ENCODE measurements at regions not wholly inside any gene's neighbourhood (a gene's known extent, or its start where the extent isn't known, plus 50 kb on each side); places are given as distances from the start of the nearest gene placed in this dataset.
"Not testable (repeated sequence)": the region's sequence is repeated elsewhere in the genome, so short reads cannot be mapped to it uniquely, and the experiment has no call there.

DNA sequence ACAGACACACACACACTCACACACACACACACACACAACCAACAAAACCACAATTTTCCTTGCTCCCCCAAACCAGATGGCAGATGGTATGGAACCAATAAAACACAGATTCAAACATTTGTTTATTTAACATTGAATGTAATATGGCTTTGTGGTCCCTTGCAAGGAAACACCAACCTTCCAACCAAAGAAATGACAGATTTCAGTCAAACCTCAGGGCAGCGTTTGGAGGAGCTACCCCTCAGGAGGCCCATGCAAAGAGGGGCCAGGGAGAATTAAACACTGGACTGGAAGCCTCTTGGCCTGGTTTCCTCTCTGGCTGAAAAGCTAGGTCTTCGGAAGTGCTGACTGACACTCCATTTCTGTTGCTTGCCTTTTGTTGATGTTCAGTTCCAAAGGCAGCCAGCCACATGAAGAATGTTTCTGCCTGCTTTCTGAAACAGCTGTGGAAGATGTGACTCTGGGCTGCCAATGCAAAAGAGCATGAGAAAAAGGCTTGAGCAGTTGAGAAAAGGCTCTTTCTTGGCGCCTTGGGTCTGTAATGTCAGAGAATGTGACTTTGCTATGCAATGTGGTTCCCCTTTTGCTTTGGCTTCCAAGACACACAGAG lies 296.1 kb downstream of the RPLP1 start:
- DNase-seq: no peak

DNA sequence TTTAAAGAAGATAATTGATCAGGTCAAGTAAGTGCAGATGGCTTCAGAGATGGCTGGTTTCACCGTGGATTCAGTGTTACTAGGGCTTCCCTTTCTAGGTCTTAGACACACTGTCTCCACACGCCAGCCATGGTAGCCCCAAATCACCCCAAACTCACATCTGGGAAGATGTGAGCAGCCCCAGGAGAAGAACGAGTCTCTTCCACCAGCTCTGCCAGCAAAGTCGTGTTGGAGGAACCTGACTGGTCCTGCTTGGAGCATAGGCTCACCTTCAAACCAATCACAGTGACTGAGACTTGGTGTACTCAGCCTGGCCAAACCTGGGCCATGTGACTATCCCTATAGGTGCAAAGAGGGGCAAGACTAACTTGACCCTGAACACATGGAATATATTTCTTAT lies 296.7 kb downstream of the RPLP1 start:
- DNase-seq: no peak

DNA sequence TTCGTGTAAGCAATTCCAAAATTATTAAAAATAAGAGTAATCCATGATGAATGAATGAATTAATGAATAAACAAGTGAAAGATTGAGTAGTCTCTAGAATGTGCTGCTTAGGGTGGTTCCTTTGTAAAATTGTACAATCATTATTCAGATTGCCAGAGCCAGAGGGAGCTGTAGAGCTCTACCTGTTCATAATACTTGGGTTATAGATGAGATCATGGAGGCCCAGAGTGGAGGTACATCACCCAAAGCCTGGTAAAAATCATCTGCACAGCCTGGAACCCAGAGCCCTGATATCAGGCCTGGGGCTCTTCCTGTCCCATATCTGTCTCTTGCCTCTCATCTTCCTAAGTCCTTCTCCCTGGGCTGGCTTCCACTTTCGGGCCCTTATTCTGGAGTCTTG lies 297.2 kb downstream of the RPLP1 start:
- DNase-seq: no peak

DNA sequence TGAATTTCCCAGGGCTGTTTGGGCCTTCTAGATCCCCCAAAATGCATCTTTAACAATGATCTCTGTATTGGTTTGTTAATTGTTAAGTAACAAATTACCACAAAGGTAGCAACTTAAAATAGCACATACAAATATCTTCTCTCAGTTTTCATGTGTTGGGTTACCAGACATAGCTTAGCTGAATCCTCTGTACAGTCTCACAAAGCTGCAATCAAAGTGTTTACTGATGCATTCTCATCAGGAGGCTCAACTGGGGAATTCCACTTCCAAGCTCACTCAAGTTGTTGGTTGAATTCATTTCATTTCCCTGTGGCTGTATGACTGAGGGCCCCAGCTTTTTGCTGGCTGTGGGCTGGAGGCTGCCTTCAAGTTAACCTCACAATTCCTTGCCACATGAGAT lies 297.6 kb downstream of the RPLP1 start:
- DNase-seq: no peak

DNA sequence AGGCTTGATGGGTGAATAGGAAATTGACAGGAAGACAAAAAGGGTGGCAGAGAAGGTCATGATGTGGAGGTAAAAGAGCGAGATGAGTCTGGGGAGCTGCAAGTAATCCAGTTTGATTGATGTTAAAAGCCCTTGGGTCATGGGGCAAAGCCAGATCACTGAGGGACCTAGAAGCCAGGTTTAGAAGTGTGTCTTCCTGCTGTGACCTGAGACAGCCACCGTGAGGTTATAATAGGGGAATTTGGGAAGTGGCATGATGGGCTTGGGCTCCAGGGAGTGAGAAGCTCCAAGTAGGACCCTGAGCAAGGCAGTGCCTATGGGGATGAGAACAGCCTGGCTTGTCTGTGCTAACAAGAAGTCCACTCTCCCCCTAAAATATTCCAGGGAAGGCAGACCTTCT lies 298.5 kb downstream of the RPLP1 start:
- DNase-seq: no peak

DNA sequence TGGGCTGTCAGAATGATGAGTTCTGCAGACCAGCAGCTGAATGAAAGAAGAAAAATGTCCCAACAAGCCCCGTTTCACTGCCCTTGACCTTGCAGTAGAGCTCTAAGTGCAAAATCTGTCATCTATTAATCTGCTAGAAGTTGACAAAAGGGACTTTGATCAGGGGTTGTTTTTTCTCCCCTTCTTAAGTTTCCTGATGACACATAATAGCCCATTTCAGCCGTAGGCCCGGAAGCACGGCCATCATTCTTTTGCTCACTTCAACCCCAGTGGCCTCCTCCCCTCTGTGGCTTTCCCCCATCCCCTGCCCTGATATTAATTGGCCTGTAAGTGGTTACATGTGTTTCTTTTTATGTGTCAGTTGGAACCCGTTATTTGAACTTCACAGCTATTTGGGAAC lies 298.9 kb downstream of the RPLP1 start:
- no peak for DNase-seq

DNA sequence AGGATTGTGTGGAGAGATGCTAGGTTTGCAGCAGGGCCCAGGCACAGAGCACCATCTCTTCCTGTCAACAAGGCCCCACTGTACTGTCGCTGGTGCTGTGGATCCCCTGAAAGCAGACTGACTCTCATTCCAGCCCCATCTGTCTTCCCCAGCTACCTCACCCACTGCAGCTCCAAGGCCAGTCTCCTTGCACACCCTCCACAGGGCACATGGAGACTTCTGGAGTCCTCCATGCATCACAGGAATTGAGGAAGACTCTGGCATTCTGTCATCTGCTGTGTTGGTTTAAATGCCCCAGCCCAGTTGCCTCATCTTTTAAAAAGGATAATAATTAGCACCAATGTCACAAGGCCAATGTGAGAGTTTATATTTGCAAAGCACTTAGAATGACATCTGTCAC lies 301.2 kb downstream of the RPLP1 start:
- no peak for DNase-seq

DNA sequence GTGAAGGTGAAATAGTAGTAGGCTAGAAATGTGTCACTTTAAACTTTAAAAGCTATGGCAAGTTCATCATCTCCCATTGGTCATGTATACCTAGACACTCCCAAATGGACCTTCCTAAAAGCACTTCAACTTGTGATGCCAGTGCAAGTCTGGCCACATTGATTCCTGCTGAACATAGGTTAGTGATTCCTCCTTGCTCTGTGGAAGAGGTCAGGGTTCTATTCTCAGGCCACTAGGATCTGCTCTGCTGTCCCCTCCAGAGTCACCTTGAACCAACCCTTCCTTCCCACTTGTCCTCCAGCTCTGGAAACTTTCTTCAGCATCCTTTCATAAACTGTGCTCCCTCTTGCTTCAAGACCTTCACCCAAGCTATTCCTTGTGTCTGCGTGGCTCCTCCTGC lies 301.7 kb downstream of the RPLP1 start:
- DNase-seq: no peak

DNA sequence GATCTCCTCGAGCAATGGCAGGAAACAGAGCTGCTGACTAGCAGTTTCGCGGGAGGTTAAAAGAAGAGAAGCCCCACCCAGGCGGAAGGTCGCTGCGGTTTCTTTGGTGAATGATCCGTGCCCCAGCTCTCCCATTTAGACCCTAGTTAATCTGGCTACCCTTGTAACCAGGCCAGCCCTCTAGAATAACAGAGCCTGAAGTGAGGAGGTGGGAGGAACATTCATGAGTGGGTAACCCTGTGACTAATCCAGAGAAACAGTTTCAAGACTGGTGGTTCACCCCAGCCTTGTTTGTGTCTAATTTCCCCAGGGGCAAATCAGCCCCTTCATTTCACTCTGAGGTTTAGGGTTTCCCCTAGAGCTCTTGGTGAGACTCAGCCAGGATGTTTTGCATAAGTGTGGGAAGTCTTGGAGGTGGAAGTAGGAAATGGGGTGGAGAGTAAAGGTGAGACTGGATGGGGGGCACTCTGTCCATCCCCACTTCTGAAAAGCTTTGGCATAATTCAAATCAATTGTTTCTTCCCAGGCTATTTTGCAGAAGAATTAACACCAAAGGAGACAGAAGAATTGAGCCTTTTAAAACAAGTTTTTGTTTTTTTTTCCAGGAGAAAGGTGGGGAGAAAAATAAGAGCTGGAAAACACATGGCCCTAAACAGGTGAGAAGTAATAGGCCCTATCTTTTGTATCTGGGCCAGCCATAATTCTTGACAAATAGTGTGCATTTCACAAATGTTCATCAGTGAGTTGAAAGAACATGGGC lies 303.1 kb downstream of the RPLP1 start:
- DNase-seq: no peak

DNA sequence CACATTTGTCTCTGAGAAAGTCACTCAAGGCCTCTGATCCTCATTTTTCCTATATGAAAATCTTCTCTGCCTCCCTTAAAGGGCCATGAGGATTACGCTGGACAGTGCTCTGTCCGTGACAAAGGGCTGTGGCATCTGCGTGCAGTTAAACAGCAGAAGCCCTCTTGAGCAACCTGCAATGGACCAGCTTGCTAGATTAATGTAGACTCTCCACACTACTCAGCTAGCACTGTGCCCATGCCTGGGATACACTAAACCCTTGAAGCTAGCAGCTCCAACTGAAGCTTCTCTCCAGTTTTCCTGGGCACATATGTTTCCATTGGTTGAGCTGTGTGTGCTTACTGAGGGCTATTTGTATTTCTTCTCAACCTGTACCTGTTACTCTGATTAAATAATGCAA lies 303.8 kb downstream of the RPLP1 start:
- no peak for DNase-seq

DNA sequence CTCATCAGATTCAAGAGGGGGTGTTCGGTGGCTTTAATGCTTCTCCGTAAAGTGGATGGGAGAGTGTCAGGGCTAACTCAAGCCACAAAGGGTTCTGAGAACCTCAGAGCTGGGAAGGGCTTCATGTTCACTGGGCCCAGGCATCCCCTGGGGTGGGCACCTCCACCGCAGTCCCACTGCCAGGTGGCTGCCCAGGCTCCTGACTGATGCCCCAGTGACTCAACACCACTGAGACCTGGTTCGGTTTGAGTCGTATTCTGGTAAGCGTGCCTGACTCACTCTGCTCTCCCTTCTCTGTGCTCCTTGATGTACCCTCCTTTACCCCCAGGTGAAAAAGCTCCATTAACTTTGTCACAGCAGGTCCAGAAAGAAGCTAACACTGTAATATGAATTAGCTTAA lies 304.6 kb downstream of the RPLP1 start:
- DNase-seq: no peak

DNA sequence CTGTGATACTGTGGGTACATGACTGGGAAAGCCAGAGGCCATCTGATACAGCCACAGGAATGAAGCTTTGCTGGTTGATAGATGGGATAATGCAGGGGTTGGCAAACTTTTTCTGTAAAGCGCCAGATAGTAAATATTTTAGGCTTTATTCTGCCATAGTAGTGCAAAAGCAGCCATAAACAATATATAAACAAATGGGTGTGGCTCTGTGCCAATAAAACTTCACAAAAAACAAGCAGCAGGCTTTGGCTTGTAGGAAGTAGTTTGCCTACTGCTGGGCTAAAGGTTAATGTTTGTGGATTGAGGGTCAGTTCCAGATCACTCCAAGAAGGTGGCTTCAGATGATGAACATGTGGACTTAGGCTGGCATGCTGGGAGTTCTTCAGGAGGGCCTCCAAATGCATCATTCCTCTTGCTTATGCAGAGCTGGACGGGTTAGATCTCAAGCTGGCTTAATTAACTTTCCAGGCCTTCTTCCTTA lies 305.7 kb downstream of the RPLP1 start:
- DNase-seq: no peak

DNA sequence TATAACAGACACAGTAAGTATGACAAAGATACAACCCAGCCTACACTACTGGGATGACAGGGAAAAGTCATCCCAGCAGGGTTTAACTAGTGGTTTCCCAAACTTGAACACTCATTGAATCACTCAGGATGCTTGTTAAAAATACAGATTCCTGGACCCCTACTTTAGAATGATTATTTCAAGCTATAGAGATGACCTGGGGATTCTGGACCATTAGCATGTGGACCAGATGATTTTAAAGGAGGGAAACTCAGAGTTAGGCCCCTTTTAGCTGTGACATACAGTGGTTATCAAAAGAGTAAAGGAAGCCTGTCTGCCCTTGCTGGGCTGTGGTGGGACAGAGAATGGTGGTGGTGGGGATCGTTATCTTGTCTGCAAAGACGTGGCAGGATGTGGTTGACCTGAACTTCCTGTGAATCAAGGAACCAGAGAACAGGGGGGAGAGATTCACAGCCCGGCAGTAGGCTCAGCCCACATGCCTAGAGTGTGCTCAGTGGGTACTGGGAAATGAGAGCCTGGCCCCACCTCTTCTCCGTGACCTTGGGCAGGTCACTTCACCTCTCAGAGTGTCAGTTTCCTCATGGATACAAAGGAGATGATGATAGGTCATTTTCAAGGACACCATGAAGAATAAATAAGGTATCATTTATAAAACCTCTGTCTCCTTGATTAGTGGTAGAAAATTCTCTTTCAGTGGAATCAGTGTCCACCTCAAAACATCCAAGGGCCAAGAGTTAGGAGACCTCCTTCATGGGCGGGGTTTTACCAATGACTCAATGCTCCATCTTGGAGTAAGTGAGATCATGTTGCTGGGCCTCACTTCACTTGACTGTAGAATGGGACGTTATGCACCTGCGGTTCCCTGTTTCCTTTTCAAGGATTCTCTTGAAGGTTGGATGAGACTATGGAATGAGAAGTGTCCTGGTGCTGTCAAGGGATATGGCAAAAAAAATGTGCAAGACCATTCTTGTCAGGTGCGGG lies 306.5 kb downstream of the RPLP1 start:
- DNase-seq: no peak

DNA sequence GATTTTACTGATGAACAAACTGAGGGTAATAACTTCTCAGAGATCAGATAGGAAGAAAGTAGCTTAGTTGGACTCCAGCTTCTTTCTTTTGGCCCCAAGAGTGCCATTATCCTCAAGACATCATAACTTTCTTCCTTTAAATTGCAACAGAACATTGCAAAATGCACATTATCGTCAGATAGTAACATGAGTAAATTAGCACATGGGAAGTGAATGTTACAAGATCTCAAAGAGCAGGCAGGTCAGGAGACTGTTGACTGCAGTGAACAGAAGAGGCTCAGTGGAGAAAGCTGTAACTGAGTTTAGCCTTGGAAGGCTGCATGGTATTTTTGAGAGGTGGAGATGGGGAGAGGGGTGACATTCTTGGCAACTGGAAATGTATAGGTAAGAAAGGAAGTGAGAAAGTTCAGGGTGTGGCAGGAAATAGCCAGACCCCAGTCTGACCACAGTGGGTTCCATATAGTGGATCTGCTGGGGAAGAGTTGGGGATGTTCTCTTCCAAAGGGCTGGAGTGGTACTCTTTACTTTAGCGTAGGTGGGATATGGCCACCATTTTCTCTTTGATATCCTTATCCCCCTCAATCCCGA lies 307.7 kb downstream of the RPLP1 start:
- DNase-seq: no peak

DNA sequence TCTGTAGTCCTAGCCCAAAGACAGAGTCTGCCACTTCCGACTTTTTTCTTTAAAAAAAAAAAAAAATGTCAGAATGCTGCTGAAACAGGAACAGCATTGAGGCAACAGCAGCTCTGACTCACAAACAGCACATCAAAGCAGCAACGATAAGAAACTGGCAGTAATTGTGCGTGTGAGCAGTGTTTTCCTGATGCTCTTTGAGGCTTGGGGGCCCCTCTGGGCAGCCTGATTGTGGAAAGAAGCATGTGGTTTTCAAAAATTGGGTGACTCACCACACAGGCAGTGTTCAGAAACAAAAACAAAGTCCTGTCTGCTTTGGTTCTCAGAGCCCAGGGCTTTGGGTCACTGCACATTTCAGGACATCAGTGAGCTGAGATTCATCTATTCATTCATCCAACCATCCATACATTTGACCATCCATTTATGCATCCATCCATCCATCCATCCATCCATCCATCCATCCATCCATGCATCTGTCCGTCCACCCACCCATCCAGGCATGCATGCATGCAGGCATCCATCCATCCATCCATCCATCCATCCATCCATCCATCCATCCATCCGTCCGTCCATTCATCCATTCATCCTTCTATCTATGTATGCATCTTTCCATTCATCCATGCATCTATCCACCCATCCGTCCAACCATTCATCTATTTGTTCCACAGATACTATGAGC lies 308.4 kb downstream of the RPLP1 start:
- DNase-seq: no peak

DNA sequence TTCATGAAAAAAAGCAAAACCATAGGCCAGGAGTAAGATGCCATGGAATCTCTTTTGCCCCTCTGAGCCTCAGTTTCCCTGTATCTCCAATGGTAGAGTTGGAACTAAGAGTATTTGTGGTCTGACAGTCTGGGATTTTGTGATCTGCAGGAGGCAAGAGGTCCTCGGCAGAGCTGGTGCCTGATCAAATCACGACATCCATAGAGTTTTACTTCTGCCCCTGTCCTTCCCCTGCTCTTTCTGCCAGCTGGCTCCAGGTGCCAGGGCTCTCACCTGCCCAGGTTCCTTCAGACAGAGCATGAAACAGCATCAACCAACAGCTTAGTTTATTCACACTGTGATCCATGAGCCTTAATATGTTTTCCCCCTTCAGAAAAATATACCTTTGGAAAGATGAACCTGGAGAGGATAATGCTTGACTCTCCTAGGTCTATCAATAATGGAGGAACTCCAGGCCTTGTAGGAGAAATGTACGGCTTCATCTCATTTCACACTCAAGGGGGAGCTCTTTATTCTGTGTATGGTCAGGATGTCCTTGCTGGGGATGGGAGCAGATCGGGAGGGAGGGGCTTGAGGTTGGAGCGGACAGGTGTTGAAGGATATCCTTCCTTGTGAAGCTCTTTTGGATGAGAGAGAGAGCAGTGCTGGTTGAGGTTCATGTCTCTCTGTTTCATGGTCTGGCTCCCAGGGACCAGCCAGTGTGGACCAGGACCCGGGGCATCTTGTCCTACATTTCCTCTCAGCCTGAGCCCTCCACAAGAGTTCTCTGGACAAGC lies 309.9 kb downstream of the RPLP1 start:
- DNase-seq: no peak

DNA sequence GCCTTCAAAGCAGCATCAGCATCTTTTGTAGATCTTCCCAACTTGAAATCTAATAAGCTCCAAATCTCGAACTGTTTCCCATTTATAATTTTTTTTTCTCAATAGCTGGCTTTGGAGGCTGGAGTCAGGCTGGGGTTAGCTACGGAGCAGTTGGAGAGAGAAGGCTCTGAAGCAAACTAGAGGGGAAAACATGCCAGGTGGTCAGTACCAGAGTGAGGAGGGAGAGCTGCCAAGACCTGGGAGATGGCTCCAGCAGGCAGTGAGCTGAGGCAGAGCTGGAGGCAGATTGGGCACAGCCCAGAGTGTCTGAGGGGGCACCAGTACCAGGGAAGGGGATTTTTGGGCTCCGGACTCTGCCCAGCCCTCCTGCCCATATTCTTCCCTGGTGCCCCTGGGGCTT lies 311.2 kb downstream of the RPLP1 start:
- no peak for DNase-seq

DNA sequence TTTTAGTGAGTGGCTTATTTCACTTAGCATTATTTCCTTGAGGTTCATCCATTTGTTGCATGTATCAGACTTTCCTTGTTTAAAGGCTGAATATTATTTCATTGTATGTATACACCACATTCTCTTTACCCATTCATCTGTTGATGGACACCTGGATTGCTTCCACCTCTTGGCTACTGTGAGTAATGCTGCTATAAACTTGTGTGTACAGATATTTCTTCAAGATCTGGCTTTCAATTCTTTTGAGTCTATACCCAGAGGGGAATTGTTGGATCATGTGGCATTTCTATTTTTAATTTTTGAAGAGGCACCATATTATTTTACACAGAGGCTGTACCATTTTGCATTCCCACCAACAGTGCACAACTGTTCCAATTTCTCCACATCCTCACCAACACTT lies 313.5 kb downstream of the RPLP1 start:
- DNase-seq: no peak

DNA sequence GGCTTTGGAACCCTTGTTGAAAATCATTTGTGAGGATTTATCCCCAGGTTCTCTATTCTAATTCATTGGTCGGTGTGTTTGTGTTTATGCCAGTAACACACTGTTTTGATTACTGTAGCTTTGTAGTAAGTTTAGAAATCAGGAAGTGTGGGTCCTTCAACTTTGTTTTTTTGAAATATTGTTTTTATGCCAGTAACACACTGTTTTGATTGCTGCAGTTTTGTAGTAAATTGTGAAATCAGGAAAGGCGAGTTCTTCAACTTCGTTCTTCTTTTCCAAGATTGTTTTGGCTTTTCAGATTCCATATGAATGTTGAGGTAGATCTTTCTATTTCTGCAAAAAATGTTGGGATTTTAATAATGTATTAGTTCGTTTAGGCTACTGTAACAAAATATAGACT lies 314.6 kb downstream of the RPLP1 start:
- DNase-seq: no peak

DNA sequence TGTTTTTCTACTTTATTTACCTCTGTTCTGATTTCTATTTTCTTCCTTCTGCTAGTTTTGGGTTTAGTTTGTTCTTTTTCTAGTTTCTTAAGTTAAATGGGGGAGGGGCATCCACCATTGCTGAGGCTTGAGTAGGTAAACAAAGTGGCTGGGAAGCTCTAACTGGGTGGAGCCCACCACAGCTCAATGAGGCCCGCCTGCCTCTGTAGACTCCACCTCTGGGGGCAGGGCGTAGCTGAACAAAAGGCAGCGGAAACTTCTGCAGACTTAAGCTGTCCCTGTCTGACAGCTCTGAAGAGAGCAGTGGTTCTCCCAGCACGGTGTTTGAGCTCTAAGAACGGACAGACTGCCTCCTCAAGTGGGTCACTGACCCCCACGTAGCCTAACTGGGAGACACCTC lies 316.7 kb downstream of the RPLP1 start:
- DNase-seq: not testable (repeated sequence)

DNA sequence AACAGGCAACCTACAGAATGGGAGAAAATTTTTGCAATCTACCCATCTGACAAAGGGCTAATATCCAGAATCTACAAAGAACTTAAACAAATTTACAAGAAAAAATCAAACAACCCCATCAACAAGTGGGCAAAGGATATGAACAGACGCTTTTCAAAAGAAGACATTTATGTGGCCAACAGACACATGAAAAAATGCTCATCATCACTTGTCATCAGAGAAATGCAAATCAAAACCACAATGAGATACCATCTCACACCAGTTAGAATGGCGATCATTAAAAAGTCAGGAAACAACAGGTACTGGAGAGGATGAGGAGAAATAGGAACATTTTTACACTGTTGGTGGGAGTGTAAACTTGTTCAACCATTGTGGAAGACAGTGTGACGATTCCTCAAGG lies 321.6 kb downstream of the RPLP1 start:
- DNase-seq: not testable (repeated sequence)

DNA sequence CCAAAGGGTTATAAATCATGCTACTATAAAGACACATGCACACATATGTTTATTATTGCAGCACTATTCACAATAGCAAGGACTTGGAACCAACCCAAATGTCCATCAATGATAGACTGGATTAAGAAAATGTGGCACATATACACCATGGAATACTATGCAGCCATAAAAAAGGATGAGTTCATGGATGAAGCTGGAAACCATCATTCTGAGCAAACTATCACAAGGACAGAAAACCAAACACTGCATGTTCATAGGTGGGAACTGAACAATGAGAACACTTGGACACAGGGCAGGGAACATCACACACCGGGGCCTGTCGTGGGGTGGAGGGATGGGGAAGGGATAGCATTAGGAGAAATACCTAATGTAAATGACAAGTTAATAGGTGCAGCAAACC lies 322.1 kb downstream of the RPLP1 start:
- not testable (repeated sequence) for DNase-seq
